ENCODE measurements at regions not wholly inside any gene's neighbourhood (a gene's known extent, or its start where the extent isn't known, plus 50 kb on each side); places are given as distances from the start of the nearest gene placed in this dataset.

- TF ChIP-seq POLR2A (IDR thresholded peaks at IDR 0.05) (no peak), EP300 (IDR thresholded peaks at IDR 0.05) (no peak), POLR2AphosphoS5 (IDR thresholded peaks at IDR 0.05) (no peak)
- TF ChIP-seq, protein P1, sequence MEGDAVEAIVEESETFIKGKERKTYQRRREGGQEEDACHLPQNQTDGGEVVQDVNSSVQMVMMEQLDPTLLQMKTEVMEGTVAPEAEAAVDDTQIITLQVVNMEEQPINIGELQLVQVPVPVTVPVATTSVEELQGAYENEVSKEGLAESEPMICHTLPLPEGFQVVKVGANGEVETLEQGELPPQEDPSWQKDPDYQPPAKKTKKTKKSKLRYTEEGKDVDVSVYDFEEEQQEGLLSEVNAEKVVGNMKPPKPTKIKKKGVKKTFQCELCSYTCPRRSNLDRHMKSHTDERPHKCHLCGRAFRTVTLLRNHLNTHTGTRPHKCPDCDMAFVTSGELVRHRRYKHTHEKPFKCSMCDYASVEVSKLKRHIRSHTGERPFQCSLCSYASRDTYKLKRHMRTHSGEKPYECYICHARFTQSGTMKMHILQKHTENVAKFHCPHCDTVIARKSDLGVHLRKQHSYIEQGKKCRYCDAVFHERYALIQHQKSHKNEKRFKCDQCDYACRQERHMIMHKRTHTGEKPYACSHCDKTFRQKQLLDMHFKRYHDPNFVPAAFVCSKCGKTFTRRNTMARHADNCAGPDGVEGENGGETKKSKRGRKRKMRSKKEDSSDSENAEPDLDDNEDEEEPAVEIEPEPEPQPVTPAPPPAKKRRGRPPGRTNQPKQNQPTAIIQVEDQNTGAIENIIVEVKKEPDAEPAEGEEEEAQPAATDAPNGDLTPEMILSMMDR (IDR thresholded peaks at IDR 0.05), result no peak
Observed at GRCh38 chr11:87917111-87917510, 258.1 kb downstream of the RAB38 start.

All from gastroesophageal sphincter (tissue), 3 donors.